GM19468 (cell line): ENCODE measurements at regions not wholly inside any gene's neighbourhood (a gene's known extent, or its start where the extent isn't known, plus 50 kb on each side); places are given as distances from the start of the nearest gene placed in this dataset.

ENCODE experiments used
- ATAC-seq: cut with Tn5 transposase; IDR thresholded peaks from one replicate; pipeline ENCODE4 v1.9.1; 2021; ENCODE audit warnings: mild to moderate bottlenecking, moderate library complexity, moderate number of reproducible peaks; ENCODE audit not compliant: unreplicated experiment; ENCODE audit errors: extremely low read depth

GRCh38 chr2:183269956-183270355 lies 145.7 kb downstream of the NUP35 start:
- ATAC-seq = no peak

DNA sequence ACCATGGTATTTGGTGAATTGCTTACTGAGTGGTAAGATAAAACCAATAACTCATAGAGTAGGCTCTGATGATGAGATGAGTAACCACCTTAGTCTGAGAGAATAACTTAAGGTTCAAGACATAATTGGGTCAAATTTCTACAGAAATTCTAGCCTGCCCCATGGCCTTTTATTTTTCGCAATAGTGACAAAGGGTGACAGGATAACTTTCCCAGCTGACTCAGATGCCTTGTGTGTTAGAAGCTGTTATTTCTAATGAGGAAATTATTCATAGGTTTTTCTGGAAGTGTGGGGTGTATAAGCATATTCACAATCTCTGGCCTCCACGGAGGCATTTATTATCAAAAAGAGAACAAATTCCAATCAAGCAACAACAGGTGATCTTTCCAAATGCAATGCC lies 159.0 kb downstream of the NUP35 start:
- no peak for ATAC-seq

DNA sequence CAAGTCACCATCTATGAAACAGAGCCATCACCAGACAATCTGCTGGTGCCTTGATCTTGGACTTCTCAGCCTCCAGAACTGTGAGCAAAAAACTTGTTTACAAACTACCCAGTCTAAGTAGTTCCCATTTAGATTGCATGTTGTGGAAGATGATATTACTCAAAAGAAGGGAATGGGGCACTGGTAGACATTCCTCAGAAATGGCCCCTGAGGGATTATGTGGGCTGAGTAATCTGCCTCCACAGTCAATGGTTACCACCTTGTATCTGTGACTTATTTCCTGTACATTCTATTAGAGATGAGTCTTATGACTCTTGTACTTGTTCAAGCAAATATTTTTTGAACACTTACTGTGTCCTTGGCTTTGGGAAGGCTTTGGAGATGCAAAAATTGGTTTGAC lies 160.4 kb downstream of the NUP35 start:
- no peak for ATAC-seq

- no peak for ATAC-seq
Observed at GRCh38 chr2:183291436-183291835, 167.2 kb downstream of the NUP35 start.

- no peak for ATAC-seq
Observed at GRCh38 chr2:183292028-183292427, 167.8 kb downstream of the NUP35 start.

GRCh38 chr2:183339311-183339710 lies 215.1 kb downstream of the NUP35 start:
- ATAC-seq = no peak

- ATAC-seq = no peak
Observed at GRCh38 chr2:183341057-183341456, 216.8 kb downstream of the NUP35 start.

DNA sequence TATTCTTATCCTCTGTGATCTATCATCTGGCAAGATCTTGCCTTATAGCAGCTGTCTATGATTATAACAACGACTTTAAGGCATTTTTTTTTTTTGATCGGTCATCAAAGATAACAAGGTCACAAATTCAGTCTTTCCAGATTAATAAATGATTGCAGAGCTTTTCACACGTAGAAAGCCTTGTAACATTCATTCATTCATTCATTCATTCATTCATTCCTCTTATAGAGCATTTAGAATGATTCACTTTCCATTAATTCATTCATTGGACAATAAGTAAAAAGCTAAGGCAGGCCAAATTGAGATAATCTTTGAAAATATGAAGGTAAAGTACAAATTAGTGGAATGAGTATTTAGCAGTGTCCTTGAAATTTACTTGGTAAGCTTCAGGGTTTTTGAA lies 223.7 kb downstream of the NUP35 start:
- no peak for ATAC-seq

DNA sequence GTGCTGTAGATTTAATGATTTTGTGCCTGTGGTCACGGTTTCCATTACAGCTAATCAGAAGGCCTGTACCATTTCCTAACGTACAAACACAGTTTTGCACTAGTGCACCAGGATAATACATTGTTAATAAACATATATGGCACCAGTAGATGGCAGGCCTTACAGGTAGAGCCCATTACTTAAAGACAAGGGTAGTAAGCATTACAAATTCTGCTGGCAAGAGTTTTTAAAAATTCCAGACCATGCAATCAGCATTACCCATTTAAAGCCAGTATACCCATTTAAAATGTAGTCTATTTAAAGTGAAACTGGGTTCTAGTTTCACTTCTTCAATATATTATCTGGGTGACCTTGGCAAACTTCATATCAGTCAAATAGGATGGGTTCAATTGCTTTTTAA lies 224.2 kb downstream of the NUP35 start:
- peak; percentile 70 for ATAC-seq

- ATAC-seq = peak; percentile 17
Observed at GRCh38 chr2:183349091-183349490, 224.8 kb downstream of the NUP35 start.

DNA sequence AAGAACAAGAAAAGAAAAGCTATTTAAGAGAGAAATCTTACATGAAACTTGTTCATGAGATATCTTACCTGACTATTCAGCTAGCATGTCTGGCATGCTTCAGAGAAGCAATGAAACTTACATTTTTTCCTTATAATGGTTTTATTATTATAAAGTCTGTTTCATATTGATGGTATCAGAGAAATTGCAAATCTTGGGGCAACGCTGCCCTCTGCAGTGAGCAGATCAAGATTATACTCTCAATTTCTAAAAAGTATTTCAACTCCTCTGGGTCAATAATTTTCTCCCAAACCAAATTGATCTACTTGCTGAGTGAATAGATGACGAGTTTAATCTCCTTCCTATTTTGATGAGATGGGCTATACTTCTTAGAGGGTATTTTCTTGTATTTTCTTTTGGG lies 235.6 kb downstream of the NUP35 start:
- ATAC-seq = no peak

DNA sequence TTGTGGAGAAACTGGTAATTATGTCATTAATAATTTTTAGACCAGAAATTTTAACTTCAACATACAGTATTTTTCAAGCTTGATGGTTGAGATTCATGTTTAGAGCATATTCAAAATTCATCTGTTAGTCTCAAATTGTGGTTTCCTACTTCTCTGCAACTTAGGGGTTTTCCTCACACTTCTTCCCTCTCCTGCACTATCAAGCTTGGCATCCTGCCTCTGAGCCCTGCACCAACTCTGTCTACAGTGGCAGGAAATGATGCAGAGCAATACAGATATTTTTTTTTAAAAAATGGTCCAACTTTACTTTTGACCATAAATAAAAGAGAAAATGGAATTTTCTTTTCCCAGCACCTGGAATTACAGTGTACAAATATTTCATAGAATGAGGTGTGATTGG lies 247.3 kb downstream of the NUP35 start:
- ATAC-seq = no peak

GRCh38 chr2:183375821-183376220 lies 251.6 kb downstream of the NUP35 start:
- no peak for ATAC-seq

DNA sequence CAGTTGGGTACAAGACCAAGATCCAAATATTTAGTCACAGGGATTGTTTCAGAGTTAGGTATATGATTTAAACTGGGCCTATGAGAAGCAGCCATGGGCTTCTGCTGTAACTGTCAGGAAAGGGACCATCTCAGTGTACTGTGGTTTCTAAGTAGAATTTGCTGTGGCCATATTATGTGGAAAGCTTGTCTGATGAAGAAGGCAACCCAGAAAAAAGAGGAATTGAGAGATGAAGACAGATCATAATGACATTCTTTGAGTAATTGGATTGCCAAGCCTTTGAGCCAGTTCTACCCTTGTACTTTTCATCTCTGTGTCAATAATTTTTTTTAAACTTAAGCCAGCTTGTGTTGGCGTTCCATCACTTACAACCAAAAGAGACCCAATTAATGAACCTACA lies 259.6 kb downstream of the NUP35 start:
- ATAC-seq = no peak

DNA sequence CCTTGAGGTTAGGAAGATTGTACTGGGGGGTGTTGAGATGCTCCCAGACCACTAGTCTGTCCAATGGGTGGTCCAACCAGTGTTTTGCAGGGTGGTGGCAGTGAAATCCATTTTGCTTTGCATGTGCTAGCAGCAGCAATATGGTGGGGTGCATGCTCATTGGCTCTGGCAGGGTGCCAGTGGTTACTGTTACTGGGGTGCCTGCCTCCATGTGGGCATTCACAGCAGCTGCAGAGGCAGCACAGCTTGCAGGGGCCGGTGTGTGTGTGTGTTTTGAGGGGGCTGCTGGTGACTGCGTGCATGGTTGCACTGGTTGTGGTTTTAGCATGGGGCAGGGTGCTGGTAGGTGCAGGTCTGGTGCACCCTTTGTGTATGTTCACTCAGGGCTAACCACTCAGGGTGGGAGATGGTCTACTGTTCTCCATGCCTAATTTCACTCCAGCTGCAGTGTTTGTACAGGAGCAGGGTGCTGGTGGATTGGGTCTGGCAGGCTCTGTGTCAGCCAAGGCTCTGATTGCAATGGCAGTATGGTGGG lies 265.4 kb downstream of the NUP35 start:
- no peak for ATAC-seq

DNA sequence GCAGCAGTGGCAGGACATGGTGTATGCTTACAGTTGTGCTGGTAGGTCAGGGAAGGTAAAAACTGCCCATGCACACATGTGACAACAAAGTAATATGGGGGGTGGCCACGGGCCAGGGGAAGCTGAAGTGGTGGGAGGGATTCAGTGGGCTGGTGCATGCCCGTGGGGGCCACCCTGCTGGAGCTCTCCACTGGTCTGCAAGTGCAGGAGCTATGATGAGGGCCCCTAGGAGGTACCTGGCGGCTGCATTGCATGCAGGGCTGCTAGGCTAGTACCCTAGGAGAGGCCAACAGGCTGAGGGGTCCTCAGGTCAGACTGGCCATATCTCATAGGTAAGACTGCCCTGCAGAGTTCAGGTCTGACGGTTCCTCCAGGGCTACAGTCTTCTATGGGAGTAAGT lies 265.9 kb downstream of the NUP35 start:
- ATAC-seq = no peak

DNA sequence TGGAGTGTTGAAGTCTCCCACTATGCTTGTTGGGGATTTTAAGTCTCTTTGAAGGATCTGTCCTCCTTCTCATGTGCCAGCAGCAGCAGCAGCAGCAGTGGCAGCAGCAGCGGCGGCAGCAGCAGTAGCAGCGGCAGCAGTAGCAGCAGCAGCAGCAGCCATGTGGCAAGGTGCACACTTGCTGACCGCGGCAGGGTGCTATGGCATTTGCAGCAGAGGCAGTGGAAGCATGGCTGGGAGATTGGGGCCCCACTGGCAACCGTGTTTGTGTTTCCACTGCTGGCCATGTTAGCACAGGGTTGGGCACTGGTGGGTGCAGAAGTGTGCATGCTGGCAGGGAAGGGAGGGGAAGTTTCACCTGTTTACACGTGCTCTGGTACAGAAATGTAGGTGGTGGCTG lies 280.1 kb downstream of the NUP35 start:
- no peak for ATAC-seq

- no peak for ATAC-seq
Observed at GRCh38 chr2:183408562-183408961, 284.3 kb downstream of the NUP35 start.

GRCh38 chr2:183409662-183410061 lies 285.4 kb downstream of the NUP35 start:
- no peak for ATAC-seq

GRCh38 chr2:183416753-183417152 lies 292.5 kb downstream of the NUP35 start:
- no peak for ATAC-seq

- ATAC-seq = no peak
Observed at GRCh38 chr2:183426825-183427224, 302.6 kb downstream of the NUP35 start.

DNA sequence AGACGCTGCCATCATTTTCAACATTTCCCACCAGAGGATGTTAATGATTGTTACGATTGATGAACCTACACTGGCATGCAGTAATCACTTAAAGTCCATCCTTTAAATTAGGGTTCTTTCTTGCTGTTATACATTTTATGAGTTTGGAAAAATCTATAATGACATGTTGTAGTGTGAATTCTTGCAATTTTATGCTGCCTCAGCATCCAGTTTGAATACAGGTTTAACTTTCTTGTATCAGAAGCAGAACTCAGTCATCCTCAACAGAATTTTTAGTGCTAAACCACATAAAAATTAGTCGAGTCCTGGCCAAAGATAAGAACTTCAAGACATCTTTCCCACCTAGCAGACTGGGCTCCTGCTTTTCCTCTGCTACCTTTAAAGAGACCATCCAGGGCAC lies 303.3 kb downstream of the NUP35 start:
- ATAC-seq = no peak

DNA sequence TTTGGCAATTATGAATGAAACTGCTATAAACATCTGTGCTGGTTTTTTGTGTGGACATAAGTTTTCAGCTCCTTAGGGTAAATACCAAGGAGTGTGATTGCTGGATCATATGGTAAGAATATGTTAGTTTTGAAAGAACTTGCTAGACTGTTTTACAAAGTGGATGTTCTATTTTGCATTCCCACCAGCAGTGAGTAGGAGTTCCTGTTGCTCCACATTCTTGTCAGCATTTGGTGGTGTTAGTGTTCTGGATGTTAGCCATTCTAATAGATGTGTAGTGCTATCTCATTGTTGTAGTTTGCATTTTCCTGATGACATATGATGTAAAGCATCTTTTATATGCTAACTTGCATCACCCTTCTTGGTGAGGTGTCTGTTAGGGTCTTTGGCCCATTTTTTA lies 304.6 kb downstream of the NUP35 start:
- no peak for ATAC-seq
